T-helper 2 cell (primary cell): ENCODE measurements at regions not wholly inside any gene's neighbourhood (a gene's known extent, or its start where the extent isn't known, plus 50 kb on each side); places are given as distances from the start of the nearest gene placed in this dataset.

Experiments used
- DNase-seq, 5 experiments: peaks; one replicate each; pipeline versions ENCODE4 v3.0.0 to v3.0.0-alpha.2; 2012 to 2022

DNA sequence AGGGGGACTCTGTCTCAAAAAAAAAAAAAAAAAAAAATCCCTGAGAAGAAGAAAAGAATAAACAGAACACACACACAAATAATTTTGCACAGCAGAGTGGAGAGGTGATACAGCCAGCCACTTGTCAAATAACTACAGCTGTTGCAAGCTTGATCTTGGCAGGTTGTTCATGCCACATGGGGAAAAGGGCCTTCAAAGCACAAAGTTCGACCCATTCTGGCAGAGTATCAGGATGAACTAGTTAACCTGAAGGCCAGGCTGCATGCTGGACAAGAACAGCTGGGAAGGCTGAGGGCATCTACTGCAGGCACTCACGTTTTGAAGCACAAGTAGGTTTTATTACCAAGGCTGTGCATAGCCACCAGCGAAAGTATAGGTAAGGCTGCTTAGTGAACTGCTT, 104.1 kb downstream of the KCTD15 start:
- DNase-seq: no peak

DNA sequence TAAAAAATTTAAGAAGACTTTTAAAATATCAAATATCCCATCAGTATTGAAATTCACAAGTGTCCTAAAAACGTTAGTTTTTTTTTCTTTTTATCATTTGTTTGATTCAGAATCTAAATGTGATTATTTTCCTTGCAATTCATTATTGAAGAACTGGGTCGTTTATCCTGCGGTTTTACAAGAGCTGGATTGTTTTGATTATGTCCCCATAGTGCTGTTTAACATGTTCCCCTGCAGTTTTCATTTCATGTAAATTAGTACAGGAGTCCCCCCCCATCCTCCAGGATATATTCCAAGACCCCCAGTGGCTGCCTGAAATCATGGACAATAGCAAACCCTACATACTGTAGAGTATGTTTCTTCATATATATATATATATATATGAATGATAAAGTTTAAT, 105.7 kb downstream of the KCTD15 start:
- DNase-seq: no peak

DNA sequence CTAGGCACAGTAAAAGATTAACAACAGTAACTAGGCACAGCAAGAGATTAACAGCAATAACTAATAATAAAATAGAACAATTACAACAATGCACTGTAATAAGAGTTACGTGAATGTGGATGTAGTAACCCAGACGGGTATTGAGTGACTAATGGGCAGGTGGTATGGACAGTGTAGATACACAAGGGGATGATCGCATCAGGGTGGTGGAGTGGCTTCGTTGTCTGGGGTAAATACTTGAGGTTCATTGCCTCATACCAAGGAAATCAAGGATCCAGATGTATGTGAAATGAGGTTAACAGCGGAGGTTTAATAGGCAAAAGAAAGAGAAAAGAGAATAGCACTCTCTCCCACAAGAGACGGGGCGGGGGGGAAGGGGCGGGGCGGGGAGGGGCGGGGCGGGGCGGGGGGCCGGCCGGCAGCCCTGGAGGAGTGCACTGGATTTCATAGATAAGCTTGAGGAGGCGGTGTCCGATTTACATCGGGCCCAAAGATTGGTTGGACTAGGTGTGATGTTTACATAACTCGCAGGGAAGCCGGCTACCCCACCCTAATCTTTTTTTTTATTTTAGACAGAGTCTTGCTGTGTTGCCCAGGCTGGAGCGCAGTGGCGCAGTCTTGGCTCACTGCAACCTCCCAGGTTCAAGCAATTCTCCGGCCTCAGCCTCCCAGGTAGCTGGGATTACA, 106.3 kb downstream of the KCTD15 start:
- no peak for DNase-seq

DNA sequence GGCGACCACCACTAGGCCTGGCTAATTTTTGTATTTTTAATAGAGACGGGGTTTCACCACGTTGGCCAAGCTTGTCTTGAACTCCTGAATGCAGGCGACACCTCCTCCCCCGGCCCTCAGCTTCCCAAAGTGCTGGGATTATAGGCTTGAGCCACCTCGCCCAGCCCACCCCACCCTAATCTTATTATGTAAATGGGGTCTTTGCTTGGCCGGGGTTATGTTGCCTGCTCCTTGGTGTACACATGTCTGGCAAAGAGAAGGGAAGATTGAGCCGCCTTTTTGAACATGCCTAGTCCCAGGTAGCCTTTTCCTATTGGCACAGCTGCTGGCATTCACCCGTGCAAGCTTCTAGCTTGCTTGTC, 106.8 kb downstream of the KCTD15 start:
- no peak for DNase-seq

DNA sequence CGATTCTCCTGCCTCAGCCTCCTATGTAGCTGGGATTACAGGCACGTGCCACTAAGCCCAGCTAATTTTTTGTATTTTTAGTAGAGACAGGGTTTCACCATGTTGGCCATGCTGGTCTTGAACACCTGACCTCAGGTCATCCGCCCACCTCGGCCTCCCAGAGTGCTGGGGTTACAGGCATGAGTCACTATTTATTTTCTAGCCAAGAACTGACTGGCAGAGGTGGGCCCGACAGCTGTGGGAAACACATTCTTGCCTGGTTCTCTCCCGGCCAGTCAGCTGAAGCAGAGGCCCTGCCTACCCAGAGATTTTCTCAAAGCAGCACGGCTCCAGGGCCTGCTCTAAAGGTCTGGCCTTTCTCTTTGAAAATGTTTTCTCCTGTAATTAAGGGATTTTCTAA, 108.0 kb downstream of the KCTD15 start:
- DNase-seq: no peak

DNA sequence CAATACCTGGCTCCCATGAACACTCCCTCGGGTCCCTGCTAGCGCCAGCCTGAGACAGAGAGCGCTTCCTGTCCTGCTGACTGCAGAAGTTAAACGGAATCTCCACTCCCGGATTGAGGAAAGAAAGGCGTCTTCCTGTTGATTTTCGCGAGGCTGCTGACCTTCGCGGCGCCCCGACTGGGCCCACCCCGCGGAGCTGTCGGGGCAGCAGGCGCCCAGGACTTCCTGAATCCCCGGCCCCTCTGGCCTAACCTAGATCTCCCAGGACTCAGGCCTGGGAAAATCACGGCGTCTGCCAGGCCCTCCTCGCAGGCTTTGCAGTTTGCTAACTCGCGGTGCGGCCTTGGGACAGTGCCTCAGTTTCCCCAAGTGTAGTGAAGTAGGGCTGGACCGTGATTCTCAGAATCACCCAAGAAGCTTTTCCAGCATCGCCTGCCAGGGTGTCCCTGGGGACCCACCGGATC, 108.8 kb downstream of the KCTD15 start:
- DNase-seq: no peak

DNA sequence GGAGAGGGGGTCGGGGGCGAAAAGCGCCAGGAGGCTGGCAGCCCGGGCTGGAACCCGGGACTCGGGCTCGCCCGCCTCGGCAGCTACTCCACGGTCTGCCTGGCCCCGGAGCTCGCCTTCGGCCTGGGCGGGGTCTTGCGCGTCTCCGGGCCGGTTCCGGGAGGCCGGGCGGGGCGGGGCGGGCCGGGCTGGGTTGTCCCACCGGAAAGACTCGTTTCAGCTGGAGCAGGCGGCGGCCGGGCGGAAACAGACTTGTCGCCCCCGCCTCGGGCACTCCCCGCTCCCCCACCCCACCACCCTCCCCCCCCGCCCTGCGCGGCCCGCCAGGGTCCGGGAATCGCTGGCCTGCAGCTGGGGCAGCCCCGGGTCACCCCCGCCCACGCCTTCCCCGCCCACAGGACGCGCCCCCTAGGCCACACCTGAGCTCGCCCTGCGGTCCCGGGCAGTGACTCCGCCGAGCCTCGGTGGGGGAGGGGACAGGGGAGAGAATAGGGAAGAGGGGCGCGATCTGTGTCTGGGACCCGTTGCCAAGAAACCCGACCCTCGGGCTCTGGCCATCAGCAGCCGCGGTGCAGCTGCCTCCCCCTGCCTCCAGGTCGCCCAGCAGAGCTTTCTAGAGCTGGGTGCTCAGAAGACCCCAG, 109.4 kb downstream of the KCTD15 start:
- DNase-seq: no peak

DNA sequence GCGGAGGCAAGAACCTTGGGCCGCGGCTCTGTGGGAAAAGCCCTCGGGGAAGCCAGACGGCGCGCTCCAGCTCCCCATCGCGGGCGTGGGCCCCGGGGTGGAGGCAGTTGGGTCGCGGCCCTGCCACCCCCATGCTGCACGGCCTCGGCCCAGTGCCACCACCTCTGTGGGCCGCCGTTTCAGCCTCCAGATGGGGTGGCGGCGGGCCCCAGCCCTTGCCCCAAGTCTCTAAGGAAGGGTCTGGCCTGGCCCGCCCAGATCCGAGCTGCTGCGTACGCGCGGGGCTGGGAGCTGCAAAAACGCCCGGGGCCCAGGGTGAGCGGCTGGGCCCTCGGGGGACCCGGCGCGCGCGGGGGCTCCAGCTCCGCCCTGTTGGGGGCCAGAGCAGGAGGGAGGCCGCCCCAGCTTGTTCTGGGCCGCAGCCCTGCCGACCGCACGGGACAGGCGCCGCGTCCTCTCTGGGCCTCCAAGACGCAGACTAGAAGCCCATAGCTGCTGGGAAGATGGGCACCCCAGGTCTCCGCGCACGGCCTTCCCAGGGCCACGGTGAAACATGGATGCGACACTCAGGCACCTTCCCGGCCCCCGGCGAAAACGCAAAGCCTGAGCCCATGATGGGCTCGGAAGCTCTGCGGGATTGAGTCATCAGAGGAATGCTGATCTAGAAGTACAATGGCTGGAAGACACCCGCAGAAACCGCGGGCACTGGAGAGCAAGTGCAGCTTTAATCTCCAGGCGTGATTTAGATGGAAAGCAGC, 110.1 kb downstream of the KCTD15 start:
- DNase-seq: no peak

DNA sequence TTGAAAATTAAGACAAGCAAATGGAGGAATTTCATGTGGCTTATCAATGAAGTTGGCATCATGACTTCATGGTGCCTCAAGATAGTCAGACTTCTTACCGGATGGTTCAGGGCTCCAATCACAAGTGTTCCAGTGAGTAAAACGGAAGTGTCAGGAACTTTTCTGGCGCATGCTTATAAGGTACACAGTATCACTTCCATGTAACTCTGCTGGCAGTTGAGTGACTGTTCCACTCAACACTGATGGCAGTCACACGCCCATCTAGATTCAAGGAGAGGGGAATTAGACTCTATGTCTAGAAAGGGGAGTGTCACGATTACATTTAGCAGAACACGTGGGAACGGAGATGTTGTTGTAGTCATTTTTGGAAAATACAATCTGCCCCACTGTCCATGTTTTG, 114.3 kb downstream of the KCTD15 start:
- no peak for DNase-seq

DNA sequence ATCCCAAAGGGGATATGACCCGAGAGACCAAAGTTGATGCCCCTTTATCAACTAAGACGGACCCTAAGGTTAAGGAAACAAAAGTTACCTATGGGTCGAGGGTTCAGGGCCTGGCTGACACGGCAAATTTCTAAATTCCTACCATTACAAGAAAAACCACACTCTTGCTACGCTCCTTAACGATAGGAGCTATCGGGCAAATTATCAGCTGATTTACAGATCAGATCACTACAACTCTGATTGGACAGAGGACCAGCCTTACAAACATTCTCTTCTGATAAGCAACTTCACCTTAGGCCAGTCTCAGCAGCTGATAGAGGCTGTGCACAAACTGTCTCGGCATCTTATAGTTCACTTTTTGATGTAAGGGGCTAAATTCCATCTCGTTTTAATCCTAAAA, 117.9 kb downstream of the KCTD15 start:
- DNase-seq: no peak

DNA sequence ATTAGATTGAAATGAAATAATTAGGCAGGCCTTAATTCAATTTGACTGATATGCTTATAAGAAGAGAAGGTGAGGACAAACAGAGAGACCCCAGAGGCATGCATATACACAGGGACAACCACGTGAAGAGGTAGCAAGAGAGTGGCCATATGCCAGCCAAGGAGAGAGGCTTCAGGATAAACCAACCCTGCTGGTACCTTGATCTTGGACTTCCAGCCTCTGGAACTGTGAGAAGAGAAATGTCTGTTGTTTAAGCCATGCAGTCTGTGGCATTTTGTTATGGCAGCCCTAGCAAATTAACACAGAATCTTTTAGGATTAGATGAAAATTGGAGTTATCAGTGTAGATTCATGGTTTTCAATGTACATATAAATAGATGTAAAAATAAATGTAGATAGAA, 120.1 kb downstream of the KCTD15 start:
- no peak for DNase-seq

DNA sequence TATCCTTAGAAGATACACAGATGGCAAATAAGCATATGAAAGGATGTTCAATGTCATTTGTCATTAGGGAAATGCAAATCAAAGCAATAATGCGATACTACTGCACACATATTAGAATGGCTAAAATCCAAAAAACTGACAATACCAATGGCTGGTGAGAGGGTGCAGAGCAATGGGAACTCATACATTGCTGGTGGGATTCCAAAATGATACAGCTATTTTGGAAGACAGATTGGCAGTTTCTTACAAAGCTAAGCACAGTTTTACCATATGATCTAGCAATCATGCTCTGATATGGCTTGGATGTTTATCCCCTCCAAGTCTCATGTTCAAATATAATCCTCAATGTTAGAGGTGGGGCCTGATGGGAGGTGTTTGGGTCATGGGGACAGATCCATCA, 122.6 kb downstream of the KCTD15 start:
- DNase-seq: no peak

DNA sequence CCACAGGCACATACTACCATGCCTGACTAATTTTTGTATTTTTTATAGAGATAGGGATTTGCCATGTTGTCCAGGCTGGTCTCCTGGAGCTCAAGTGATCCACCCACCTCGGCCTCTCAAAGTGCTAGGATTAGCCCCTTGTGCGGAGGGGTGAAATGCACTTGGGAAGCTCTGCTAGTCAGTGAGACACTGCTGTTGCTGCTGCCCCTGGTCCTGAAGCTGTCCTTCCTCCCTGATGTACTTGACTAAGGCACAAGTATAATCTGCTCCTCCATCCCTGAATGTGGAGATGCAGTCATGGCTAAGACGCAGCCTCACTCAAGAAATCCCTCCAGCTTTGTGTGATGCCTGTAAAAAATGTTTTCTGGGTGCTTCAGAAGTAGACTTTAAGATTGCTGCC, 124.5 kb downstream of the KCTD15 start:
- no peak for DNase-seq

DNA sequence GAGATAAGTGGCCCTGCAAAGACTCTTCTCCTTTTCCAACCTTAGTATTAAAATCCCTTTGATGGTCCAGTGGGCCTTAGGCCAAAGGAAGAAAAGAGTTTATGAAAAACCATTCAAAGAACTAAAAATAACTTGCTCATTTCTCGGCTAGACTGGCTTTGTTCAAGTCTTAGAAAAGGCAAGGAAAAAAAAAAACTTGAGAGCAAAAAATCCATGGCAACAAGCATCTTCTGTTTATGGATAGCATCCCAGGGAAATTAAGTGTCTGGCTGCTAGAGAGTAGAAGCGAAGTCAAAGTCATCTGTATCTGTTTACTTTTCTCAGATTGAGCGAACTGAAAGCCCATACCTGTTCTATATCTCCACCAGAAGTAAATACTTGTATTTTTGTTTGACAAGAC, 129.6 kb downstream of the KCTD15 start:
- no peak for DNase-seq

DNA sequence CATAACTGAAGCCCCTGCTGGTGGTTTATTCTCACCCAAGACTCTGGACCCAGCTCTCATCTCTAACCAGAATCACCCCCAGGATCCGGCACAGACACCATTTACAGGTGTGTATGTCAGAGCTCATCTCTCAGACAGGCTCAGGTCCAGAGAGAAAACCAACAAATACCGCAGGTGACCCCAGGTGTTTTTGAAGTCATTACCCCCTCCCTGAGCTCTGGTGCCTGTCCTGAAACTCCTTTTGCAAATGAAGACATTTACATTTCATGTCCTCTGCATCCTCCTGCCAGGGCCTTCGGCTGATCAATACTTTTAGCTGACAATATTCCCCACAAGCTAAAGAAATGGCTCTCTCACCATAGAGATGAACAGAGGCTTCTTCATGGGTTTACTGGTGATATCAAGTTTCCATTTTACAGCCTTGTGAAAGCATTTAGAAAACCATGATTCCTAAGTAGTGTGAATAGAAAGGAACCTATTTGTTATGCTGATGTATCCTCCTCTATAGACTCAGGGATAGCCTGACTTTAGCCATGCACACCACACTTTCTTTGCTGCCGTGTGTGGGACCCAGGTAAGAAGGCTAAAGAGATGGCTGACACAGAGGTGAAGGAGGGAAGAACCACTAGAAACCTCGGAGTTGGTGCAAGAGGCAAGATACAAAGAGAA, 131.3 kb downstream of the KCTD15 start:
- no peak for DNase-seq

DNA sequence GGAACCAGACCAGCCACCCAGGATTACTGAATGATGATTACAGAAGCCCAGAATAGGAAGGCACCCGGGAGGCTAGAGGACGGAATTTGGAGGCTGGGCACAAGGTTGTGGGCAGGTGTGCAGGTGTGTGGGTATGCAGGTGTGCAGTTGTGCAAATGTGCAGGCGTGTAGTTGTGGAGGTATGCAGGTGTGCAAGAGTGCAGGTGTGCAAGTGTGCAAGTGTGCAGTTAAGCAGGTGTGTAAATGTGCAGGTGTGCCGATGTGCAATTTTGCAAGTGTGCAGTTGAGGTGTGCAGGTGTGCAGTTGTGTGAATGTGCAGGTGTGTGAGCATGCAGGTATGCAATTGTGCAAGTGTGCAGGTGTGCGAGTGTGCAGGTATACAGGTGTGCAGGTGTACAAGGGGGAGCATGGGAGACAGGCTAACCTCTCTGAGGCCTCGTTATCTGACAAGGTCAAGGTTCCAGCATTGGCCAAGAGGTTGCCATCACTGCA, 131.8 kb downstream of the KCTD15 start:
- DNase-seq: no peak

DNA sequence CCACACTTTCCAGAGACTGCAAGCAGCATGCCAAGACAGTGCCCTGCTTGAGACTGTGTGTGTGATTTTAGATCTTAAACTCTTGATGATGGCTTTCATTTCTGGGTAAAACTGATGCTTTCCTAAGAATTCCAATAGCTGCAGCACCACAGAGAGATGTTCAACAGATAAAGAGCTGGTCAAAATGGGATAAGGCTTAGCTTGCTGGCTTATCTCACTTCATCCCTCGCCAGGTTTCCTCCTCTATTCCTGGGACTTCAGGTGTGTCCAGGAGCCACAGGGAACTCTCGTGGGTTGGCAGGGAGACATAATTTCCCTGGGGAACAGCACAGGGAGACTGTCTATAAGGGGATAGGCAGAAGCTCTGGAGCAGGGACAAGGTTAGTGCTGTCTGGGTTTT, 137.3 kb downstream of the KCTD15 start:
- no peak for DNase-seq

DNA sequence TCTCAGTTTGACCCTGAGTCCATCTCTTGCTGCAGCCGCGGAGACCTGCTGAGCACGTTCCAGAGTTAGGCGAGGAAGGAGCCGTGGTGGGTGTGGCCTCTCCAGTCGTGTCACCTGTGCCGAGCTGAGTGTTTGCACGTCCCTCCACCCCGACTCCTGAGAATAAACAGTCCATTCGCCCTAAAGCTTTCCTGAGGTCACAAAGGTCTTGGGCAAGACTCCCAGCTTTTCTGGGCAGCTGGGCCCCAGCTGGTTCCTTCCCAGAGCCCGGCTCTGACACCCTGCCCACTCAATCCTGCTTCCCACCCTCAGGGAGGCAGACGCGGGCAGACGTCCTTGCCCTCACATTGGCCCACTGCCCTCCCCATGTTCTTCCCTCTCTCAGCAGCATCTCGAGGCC, 142.2 kb downstream of the KCTD15 start:
- no peak for DNase-seq

DNA sequence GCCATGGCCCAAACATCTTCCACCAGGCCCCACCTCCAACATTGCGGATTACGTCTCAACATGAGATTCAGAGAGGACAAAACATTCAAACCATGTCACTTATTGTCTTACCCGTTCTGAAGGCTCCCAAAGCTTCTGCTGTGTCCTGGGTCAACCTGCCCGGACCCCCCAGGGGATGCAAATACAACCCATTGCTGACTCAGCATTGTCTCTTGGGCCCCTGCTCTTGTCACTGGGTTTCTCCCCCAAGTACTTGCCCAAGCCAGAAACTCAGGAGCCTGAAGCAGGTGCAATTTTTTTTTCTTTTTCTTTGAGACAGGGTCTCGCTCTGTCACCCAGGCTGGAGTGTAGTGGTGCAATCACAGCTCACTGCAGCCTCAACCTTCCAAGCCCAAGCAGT, 144.5 kb downstream of the KCTD15 start:
- DNase-seq: no peak

DNA sequence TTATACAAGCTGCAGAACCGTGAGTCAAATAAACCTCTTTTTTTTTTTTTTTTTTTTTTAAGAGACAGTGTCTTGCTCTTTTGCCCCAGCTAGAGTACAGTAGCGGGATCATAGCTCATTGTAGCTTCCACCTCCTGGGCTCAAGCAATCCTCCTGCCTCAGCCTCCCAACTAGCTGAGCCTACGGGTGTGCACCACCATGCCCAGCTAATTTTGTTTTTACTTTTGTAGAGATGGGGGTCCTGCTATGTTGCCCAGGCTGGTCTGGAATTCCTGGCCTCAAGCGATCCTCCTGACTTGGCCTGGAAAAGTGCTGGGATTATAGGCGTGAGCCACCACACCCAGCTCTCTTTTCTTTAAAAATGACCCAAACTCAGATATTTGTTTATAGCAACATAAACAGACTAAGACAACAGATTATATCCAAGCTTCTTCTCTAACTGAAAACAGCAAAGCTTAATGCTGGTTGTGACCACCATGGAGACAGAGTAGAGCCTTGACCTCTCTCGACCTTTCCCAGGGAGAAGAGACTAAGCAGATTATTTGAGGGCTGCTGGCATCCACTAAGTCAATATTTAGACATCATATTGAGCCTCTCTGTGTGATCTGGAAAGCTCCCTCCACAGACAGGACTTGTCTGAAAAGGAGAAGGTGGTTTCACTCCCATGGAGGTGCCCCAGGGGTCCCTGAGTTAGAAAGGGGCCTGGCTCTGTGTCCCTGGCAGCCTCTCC, 150.0 kb downstream of the KCTD15 start:
- DNase-seq: no peak

DNA sequence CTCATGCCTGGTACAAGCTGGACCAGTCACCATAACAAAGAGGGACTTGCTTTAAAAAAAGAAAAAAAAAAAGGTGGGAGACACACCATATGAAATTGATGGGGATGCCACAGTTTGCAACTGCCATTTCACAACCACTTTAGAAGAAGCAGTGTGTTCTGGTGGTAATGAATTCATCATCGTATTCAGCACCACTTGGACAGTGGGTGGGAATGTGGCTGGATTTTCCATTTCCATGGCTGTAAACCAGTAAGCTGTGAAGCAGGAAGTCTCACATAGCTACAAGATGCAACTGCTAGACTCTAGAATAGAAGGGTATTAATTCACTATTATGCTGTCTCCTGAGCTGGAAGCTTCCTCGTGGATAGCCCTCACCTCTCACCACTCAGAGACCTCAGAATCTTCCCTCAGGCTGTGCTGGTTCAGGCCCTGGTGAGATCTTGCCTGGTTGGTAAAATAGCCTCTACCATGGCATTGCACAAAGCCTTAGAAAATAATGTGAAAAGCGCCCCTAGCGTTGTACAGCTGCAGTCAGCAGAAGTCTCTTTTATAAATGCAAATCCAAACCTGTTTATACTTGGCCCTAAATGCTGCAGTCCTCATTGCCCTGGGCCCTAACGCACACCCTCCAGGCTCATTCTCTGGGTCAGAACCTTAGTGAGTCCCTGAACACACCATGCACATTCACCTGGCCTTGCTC, 150.7 kb downstream of the KCTD15 start:
- DNase-seq: no peak
